ENCODE measurements at regions not wholly inside any gene's neighbourhood (a gene's known extent, or its start where the extent isn't known, plus 50 kb on each side); places are given as distances from the start of the nearest gene placed in this dataset.
"Not testable (repeated sequence)": the region's sequence is repeated elsewhere in the genome, so short reads cannot be mapped to it uniquely, and the experiment has no call there.

GRCh38 chr1:229908689-229909088 is 158.3 kb upstream of the GALNT2 start:
- no peak for DNase-seq

- DNase-seq, result peak in 1 of 56 donors; percentile 38
Measured at GRCh38 chr1:229913489-229913888, 153.5 kb upstream of the GALNT2 start.

GRCh38 chr1:229919488-229919887 is 147.6 kb upstream of the GALNT2 start:
- DNase-seq, result not testable (repeated sequence)

- DNase-seq, result no peak
Measured at GRCh38 chr1:229920683-229921082, 146.4 kb upstream of the GALNT2 start.

- DNase-seq, result no peak
Measured at GRCh38 chr1:229922249-229922648, 144.8 kb upstream of the GALNT2 start.

GRCh38 chr1:229924639-229925038 is 142.4 kb upstream of the GALNT2 start:
- no peak for DNase-seq

GRCh38 chr1:229928767-229929166 is 138.3 kb upstream of the GALNT2 start:
- no peak for DNase-seq

- not testable (repeated sequence) for DNase-seq
Measured at GRCh38 chr1:229931751-229932150, 135.3 kb upstream of the GALNT2 start.

GRCh38 chr1:229935157-229935556 is 131.9 kb upstream of the GALNT2 start:
- not testable (repeated sequence) for DNase-seq

- DNase-seq, result no peak
Measured at GRCh38 chr1:229938551-229938950, 128.5 kb upstream of the GALNT2 start.

GRCh38 chr1:229940684-229941083 is 126.4 kb upstream of the GALNT2 start:
- no peak for DNase-seq

GRCh38 chr1:229941160-229941559 is 125.9 kb upstream of the GALNT2 start:
- DNase-seq, result no peak

- no peak for DNase-seq
Measured at GRCh38 chr1:229941831-229942230, 125.2 kb upstream of the GALNT2 start.

GRCh38 chr1:229942501-229942900 is 124.5 kb upstream of the GALNT2 start:
- no peak for DNase-seq

GRCh38 chr1:229943148-229943714 is 123.8 kb upstream of the GALNT2 start:
- DNase-seq, result no peak

GRCh38 chr1:229943988-229944743 is 122.9 kb upstream of the GALNT2 start:
- no peak for DNase-seq

- DNase-seq, result no peak
Measured at GRCh38 chr1:229945795-229946194, 121.2 kb upstream of the GALNT2 start.

GRCh38 chr1:229947968-229948367 is 119.1 kb upstream of the GALNT2 start:
- no peak for DNase-seq

GRCh38 chr1:229948438-229948837 is 118.6 kb upstream of the GALNT2 start:
- DNase-seq, result no peak

- no peak for DNase-seq
Measured at GRCh38 chr1:229949500-229949899, 117.5 kb upstream of the GALNT2 start.

GRCh38 chr1:229950020-229950419 is 117.0 kb upstream of the GALNT2 start:
- DNase-seq, result no peak

- DNase-seq, result no peak
Measured at GRCh38 chr1:229950908-229951307, 116.1 kb upstream of the GALNT2 start.

GRCh38 chr1:229951856-229952534 is 115.0 kb upstream of the GALNT2 start:
- no peak for DNase-seq

Measured in amygdala (tissue), 56 donors.